Neural progenitor cell (in vitro differentiated cells): ENCODE measurements at regions not wholly inside any gene's neighbourhood (a gene's known extent, or its start where the extent isn't known, plus 50 kb on each side); places are given as distances from the start of the nearest gene placed in this dataset.

ENCODE experiments used
- DNase-seq: peaks from one replicate; pipeline ENCODE4 v3.0.0-alpha.2; 2016; ENCODE audit warnings: low spot score
- H2AFZ ChIP-seq: fragments of 200-600 bp; sonication (generic); replicated peaks from 2 replicates; pipeline ENCODE4 v1.6.1; 2016; ENCODE audit warnings: antibody characterized with exemption
- H3F3A ChIP-seq: fragments of 200-600 bp; sonication (generic); 2 replicates; pipeline ENCODE4 v1.6.1; 2016; ENCODE audit warnings: antibody characterized with exemption, low read depth
- H3K27ac ChIP-seq: fragments of 200-600 bp; sonication (generic); 2 replicates; pipeline ENCODE4 v1.5.1; 2016; ENCODE audit warnings: mild to moderate bottlenecking
- H3K27me3 ChIP-seq: fragments of 200-600 bp; sonication (generic); 2 replicates; pipeline ENCODE4 v1.6.1; 2016; ENCODE audit warnings: mild to moderate bottlenecking, moderate library complexity
- H3K36me3 ChIP-seq: fragments of 200-600 bp; sonication (generic); 2 replicates; pipeline ENCODE4 v1.5.1; 2016
- H3K4me1 ChIP-seq: fragments of 200-600 bp; sonication (generic); 2 replicates; pipeline ENCODE4 v1.6.1; 2016; ENCODE audit warnings: mixed run types
- H3K4me2 ChIP-seq: fragments of 200-600 bp; sonication (generic); 2 replicates; pipeline ENCODE4 v1.6.1; 2016
- H3K4me3 ChIP-seq: fragments of 200-600 bp; sonication (generic); 2 replicates; pipeline ENCODE4 v1.5.1; 2016
- H3K79me2 ChIP-seq: fragments of 200-600 bp; sonication (generic); 2 replicates; pipeline ENCODE4 v1.6.1; 2016; ENCODE audit warnings: low read depth
- H3K9ac ChIP-seq: fragments of 200-600 bp; sonication (generic); 2 replicates; pipeline ENCODE4 v1.6.1; 2016
- H3K9me3 ChIP-seq: fragments of 200-600 bp; sonication (generic); 2 replicates; pipeline ENCODE4 v1.5.1; 2016; ENCODE audit warnings: low read depth
- H4K20me1 ChIP-seq: fragments of 200-600 bp; sonication (generic); 2 replicates; pipeline ENCODE4 v1.6.1; 2016; ENCODE audit warnings: low read depth
- H3K27ac Mint-ChIP-seq: 3 replicates; pipeline ENCODE4 v1.8.0; 2021; ENCODE audit warnings: mixed read lengths
- H3K27me3 Mint-ChIP-seq: 2 replicates; pipeline ENCODE4 v1.8.0; 2022; ENCODE audit warnings: low read depth, mild to moderate bottlenecking, inconsistent platforms, moderate library complexity, mixed read lengths; ENCODE audit not compliant: insufficient read depth
- H3K36me3 Mint-ChIP-seq: 3 replicates; pipeline ENCODE4 v1.8.0; 2021; ENCODE audit warnings: mixed read lengths
- H3K4me1 Mint-ChIP-seq: 3 replicates; pipeline ENCODE4 v1.8.0; 2021; ENCODE audit warnings: mixed read lengths
- H3K4me3 Mint-ChIP-seq: 3 replicates; pipeline ENCODE4 v1.8.0; 2021; ENCODE audit warnings: mild to moderate bottlenecking, moderate library complexity, mixed read lengths
- H3K9me3 Mint-ChIP-seq: 3 replicates; pipeline ENCODE4 v1.8.0; 2020; ENCODE audit warnings: mixed read lengths
- EZH2 ChIP-seq: fragments of 200-600 bp; sonication (generic); IDR thresholded peaks from 2 replicates; pipeline ENCODE4 v1.6.1; 2017; ENCODE audit warnings: antibody characterized with exemption, mild to moderate bottlenecking, moderate library complexity
- EZH2phosphoT487 ChIP-seq: fragments of 200-600 bp; sonication (generic); IDR thresholded peaks from 2 replicates; pipeline ENCODE4 v1.6.1; 2017; ENCODE audit warnings: antibody characterized with exemption
- TF ChIP-seq, protein P1 (sequence below): fragments of 200-600 bp; sonication (generic); IDR thresholded peaks from 2 replicates; pipeline ENCODE4 v1.5.1; 2017; ENCODE audit warnings: antibody characterized with exemption, mild to moderate bottlenecking

DNA sequence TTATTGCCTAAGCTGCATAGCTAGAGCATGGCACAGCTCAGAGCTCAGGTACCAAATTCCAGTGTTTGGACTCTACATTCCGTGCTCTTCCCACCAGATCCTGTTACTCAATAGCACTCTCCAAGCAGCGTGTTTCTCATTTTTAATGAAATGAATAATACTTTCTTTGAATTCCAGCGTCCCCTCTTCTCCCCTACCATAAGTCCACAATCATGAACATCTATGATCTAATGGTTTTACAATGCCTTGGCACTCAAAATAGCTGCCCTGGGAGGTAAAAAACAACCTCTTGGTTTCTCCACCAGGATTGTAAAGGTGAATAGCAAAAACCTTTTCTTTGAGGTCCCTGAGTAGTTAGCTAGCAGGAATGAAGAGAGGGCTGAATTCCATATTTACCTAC is 480.0 kb upstream of the PKN2 start:
- H2AFZ ChIP-seq: no peak overlapping the region
- TF ChIP-seq, protein P1, sequence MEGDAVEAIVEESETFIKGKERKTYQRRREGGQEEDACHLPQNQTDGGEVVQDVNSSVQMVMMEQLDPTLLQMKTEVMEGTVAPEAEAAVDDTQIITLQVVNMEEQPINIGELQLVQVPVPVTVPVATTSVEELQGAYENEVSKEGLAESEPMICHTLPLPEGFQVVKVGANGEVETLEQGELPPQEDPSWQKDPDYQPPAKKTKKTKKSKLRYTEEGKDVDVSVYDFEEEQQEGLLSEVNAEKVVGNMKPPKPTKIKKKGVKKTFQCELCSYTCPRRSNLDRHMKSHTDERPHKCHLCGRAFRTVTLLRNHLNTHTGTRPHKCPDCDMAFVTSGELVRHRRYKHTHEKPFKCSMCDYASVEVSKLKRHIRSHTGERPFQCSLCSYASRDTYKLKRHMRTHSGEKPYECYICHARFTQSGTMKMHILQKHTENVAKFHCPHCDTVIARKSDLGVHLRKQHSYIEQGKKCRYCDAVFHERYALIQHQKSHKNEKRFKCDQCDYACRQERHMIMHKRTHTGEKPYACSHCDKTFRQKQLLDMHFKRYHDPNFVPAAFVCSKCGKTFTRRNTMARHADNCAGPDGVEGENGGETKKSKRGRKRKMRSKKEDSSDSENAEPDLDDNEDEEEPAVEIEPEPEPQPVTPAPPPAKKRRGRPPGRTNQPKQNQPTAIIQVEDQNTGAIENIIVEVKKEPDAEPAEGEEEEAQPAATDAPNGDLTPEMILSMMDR: no peak
- TF ChIP-seq EZH2phosphoT487: no peak
- no peak for TF ChIP-seq EZH2
- DNase-seq: no peak
- H3K9me3 ChIP-seq: no peaks in the 10 kb centered on the region
- H3K4me3 ChIP-seq: no peak overlapping the region
- H3K27ac Mint-ChIP-seq: no peak overlapping the region
- no peak overlapping the region for H3K4me3 Mint-ChIP-seq
- H3K9me3 Mint-ChIP-seq: no peaks in the 10 kb centered on the region
- H3K27ac ChIP-seq: no peak overlapping the region
- H3K27me3 Mint-ChIP-seq: peaks cover 2% of the 10 kb centered on the region
- no peaks in the 10 kb centered on the region for H3K36me3 ChIP-seq
- H3F3A ChIP-seq: no peaks in the 10 kb centered on the region
- no peaks in the 10 kb centered on the region for H3K79me2 ChIP-seq
- H3K27me3 ChIP-seq: no peaks in the 10 kb centered on the region
- H3K9ac ChIP-seq: no peak overlapping the region
- H4K20me1 ChIP-seq: no peaks in the 10 kb centered on the region
- no peak overlapping the region for H3K4me2 ChIP-seq
- no peaks in the 10 kb centered on the region for H3K4me1 Mint-ChIP-seq
- H3K4me1 ChIP-seq: no peaks in the 10 kb centered on the region
- H3K36me3 Mint-ChIP-seq: no peaks in the 10 kb centered on the region

DNA sequence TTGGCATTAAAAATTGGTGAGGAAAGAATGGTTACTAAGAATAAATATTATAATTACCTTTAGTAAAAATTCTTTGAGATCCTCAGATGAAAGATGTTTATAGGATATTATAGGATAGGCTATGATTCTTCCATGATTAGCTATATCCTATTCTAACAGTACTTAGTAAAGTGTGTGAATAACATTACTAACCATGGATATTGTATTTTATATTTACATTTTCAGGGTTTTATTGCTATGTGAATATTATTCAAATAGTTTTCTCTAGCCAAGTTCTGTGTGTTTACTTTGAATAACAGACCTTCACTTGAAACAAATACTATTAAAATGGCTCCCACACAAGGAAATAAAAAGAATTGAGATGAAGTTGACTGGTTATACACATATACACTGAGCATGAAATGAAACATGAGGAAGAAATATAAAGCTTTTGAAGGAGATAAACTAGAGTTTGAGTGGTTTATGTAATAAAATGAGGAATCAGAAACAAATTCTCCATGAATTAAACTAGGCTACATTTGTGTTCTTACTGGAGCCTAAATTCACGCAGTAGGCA is 479.4 kb upstream of the PKN2 start:
- Mint-ChIP-seq H3K27me3 (peaks cover 2% of the 10 kb centered on the region), H3K36me3 (no peaks in the 10 kb centered on the region), H3K9me3 (no peaks in the 10 kb centered on the region), H3K4me3 (no peak overlapping the region), H3K27ac (no peak overlapping the region), H3K4me1 (no peaks in the 10 kb centered on the region)
- Histone ChIP-seq H3K36me3 (no peaks in the 10 kb centered on the region), H3K27ac (no peak overlapping the region), H3K79me2 (no peaks in the 10 kb centered on the region), H4K20me1 (no peaks in the 10 kb centered on the region), H3K4me1 (no peaks in the 10 kb centered on the region), H3F3A (no peaks in the 10 kb centered on the region), H3K4me3 (no peak overlapping the region), H3K9me3 (no peaks in the 10 kb centered on the region), H3K4me2 (no peak overlapping the region), H2AFZ (no peak overlapping the region), H3K9ac (no peak overlapping the region), H3K27me3 (no peaks in the 10 kb centered on the region)
- DNase-seq: no peak
- TF ChIP-seq, protein P1: no peak
- no peak for TF ChIP-seq EZH2
- no peak for TF ChIP-seq EZH2phosphoT487

DNA sequence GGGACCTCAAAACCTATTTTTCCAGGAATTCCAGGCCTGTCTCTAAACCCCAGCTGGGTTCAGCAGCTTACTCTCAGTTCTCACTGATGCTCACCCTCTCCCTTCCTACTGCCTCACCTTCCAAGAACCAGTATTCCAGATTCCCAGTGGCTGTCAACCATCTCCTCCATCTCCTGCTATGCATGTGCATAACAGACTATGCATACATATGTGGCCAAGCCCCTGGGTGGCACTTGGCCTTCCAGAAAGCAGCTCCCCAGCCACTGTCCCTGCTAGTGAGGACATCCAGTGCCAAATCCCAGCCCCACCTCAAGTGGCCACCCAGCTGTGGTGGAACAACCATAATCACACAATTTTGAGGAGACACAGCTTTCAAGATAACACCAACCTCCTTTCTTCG is 475.7 kb upstream of the PKN2 start:
- TF ChIP-seq, protein P1: no peak
- TF ChIP-seq EZH2 (no peak), EZH2phosphoT487 (no peak)
- Histone ChIP-seq H3K27ac (no peak overlapping the region), H3K36me3 (no peaks in the 10 kb centered on the region), H3K4me1 (no peaks in the 10 kb centered on the region), H2AFZ (no peak overlapping the region), H3K9me3 (no peaks in the 10 kb centered on the region), H3K9ac (no peak overlapping the region), H4K20me1 (no peaks in the 10 kb centered on the region), H3F3A (no peaks in the 10 kb centered on the region), H3K4me3 (no peak overlapping the region), H3K27me3 (no peaks in the 10 kb centered on the region), H3K4me2 (no peak overlapping the region), H3K79me2 (no peaks in the 10 kb centered on the region)
- Mint-ChIP-seq H3K27me3 (peaks cover 2% of the 10 kb centered on the region), H3K36me3 (no peaks in the 10 kb centered on the region), H3K9me3 (no peaks in the 10 kb centered on the region), H3K4me1 (no peaks in the 10 kb centered on the region), H3K27ac (no peak overlapping the region), H3K4me3 (no peak overlapping the region)
- DNase-seq: no peak
